Body of pancreas (tissue), 4 donors: ENCODE measurements at regions not wholly inside any gene's neighbourhood (a gene's known extent, or its start where the extent isn't known, plus 50 kb on each side); places are given as distances from the start of the nearest gene placed in this dataset.

ENCODE experiments used
- ATAC-seq: fragments of 150-250 bp; one replicate; pipeline ENCODE4 v1.9.1; 2016
- DNase-seq, 4 donors: peaks; one replicate each; pipeline ENCODE4 v3.0.0-alpha.2; 2019
- H3K27ac ChIP-seq, 4 donors: fragments of 200-600 bp; sonication (generic); 1 replicate in 3 of 4; 2 replicates in 1 of 4; pipeline versions ENCODE4 v1.5.1 to v1.6.1; 2016 to 2019; ENCODE audit warnings: mild to moderate bottlenecking in 1 of 4, mixed read lengths in 1 of 4, moderate library complexity in 1 of 4
- H3K27me3 ChIP-seq, 2 donors: fragments of 200-600 bp; sonication (generic); one replicate each; pipeline ENCODE4 v1.6.0; 2016; ENCODE audit warnings: mild to moderate bottlenecking in 1 of 2
- H3K36me3 ChIP-seq, 2 donors: fragments of 200-600 bp; sonication (generic); replicated peaks in 1 of 2; 2 replicates each; pipeline ENCODE4 v1.5.1; 2016; ENCODE audit warnings: low read depth in 2 of 2; ENCODE audit not compliant: insufficient read depth in 1 of 2
- H3K4me1 ChIP-seq: fragments of 200-600 bp; sonication (generic); one replicate; pipeline ENCODE4 v1.6.0; 2016
- H3K4me3 ChIP-seq, 2 donors: fragments of 200-600 bp; sonication (generic); 1 replicate in 1 of 2; 2 replicates in 1 of 2; pipeline ENCODE4 v1.5.1; 2016 to 2019
- H3K9me3 ChIP-seq, 3 donors: fragments of 200-600 bp; sonication (generic); 1 replicate in 2 of 3; 2 replicates in 1 of 3; pipeline ENCODE4 v1.5.1; 2016
- POLR2A ChIP-seq, 3 donors: fragments of 450-650 bp; IDR thresholded peaks; one replicate each; pipeline ENCODE4 v1.6.1; 2016; ENCODE audit warnings: antibody characterized with exemption in 3 of 3, mild to moderate bottlenecking in 2 of 3
- WGBS, 2 donors: methylation state at CpG; one replicate each; pipeline ENCODE4 v1.1.5; 2017; 5-methylcytosine and 5-hydroxymethylcytosine counted together
- intact Hi-C: fragments of 100-400 bp; cut with DNase I; formaldehyde crosslinking; loops from one replicate; pipeline ENCODE4 v1.15.1; 2023
- TF ChIP-seq, protein P1 (sequence below), 7 experiments: fragments of 450-650 bp in 4 of 7; fragments of 200-600 bp in 3 of 7; sonication (generic) in 3 of 7; IDR thresholded peaks; one replicate each; pipeline ENCODE4 v1.5.1; 2016 to 2019; ENCODE audit warnings: antibody characterized with exemption in 7 of 7

DNA sequence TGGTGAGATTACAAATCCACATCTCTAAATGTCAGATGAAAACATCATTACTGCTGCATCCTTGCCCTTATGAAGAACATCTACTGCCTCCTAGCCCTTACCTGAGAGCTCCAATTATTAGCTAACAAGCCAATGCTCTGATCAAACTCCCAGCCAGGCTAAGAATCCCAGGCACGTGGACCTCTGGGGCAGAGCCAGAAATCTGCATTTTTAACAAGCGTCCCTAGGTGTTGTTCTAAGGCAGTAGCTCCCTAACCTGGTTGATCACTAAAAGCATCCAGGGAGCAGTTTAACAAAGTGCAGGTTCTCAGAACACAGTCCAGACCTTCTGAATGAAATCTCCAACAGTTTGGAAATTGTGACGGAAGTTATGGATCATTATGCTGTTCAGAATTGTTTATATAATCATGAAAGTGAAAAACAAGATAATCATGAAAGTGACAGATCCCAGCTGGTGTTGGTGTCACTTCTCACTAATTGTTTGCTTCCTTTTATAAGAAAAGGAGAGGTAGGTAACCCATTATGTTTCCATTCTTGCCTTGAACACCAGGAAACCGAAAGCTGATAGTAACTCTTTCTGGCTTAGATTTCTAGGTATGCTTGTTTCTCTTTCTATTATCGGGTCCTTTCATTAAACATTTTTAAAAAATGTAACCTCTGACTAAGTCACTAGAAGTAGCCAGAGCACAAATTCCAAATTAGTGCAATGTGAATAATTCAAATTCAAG, 216.5 kb upstream of the NR4A3 start:
- no peaks in the 10 kb centered on the region for H3K9me3 ChIP-seq
- ATAC-seq = no peak
- no peaks in the 10 kb centered on the region for H3K36me3 ChIP-seq
- 66 to 74% methylated on average over 5 of the region's 5 CpGs for WGBS, 2 donors
- no peak overlapping the region for H3K27ac ChIP-seq
- H3K4me1 ChIP-seq = peaks cover 4% of the 10 kb centered on the region
- no peak for TF ChIP-seq POLR2A (IDR thresholded peaks at IDR 0.05)
- TF ChIP-seq, protein P1, sequence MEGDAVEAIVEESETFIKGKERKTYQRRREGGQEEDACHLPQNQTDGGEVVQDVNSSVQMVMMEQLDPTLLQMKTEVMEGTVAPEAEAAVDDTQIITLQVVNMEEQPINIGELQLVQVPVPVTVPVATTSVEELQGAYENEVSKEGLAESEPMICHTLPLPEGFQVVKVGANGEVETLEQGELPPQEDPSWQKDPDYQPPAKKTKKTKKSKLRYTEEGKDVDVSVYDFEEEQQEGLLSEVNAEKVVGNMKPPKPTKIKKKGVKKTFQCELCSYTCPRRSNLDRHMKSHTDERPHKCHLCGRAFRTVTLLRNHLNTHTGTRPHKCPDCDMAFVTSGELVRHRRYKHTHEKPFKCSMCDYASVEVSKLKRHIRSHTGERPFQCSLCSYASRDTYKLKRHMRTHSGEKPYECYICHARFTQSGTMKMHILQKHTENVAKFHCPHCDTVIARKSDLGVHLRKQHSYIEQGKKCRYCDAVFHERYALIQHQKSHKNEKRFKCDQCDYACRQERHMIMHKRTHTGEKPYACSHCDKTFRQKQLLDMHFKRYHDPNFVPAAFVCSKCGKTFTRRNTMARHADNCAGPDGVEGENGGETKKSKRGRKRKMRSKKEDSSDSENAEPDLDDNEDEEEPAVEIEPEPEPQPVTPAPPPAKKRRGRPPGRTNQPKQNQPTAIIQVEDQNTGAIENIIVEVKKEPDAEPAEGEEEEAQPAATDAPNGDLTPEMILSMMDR (IDR thresholded peaks at IDR 0.05) = no peak
- no peaks in the 10 kb centered on the region for H3K27me3 ChIP-seq
- no peak overlapping the region for H3K4me3 ChIP-seq
- no peak for DNase-seq
- intact Hi-C loops = no loop called here

DNA sequence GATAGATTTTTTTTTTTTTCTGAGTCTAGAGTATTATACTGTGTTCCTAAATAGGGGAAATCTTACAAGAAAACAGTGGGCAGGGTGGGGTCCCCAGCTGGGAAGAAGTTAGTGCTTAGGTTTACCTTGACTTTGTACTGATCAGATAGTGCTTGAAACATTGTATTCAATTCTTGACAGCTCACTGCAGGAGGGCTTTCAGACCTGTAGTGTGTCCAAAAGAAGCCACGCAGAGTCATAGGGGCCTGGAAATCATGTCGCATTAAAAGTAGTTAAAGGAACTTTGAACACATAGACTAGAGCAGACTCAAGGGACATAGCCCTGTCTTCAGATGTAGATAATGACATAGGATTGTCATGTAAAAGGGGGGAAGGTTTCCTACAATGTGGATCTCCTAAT, 215.4 kb upstream of the NR4A3 start:
- intact Hi-C loops = no loop called here
- WGBS, 2 donors = 88 to 92% methylated on average over 2 of the region's 2 CpGs

DNA sequence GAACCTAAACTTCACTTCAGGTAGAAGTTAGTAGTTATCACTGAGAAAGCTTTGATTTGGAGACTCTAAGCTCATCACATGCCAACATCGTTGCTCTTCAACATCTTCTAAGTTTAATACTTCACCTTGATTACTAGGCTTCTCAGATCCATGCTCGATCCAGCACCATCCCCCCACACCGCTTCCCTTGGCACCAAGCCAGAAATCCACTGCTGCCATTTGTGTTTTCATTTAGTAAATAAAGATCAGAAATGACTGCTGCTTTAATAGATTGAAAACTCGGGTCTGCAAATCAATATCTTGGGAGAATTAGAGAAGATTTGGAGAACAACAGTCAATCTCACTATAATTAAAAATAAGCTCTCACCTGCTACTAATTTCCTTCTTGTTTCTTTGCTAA, 214.7 kb upstream of the NR4A3 start:
- H3K4me3 ChIP-seq = no peak overlapping the region
- ATAC-seq (no peak), DNase-seq (peak in 1 of 4 donors; percentile 9)
- H3K27ac ChIP-seq = no peak overlapping the region
- peaks cover 4% of the 10 kb centered on the region for H3K4me1 ChIP-seq
- no peaks in the 10 kb centered on the region for H3K36me3 ChIP-seq
- 7 to 20% methylated on average over 4 of the region's 4 CpGs for WGBS, 2 donors
- intact Hi-C loops = no loop called here
- H3K27me3 ChIP-seq = no peaks in the 10 kb centered on the region
- no peak for TF ChIP-seq POLR2A (IDR thresholded peaks at IDR 0.05)
- TF ChIP-seq, protein P1 (IDR thresholded peaks at IDR 0.05) = no peak
- no peaks in the 10 kb centered on the region for H3K9me3 ChIP-seq

More for the DNA sequence above, 215.4 kb upstream of the NR4A3 start:
- H3K9me3 ChIP-seq = no peaks in the 10 kb centered on the region
- no peaks in the 10 kb centered on the region for H3K27me3 ChIP-seq
- ATAC-seq = no peak
- no peaks in the 10 kb centered on the region for H3K36me3 ChIP-seq
- no peak for TF ChIP-seq POLR2A (IDR thresholded peaks at IDR 0.05)
- TF ChIP-seq, protein P1 (IDR thresholded peaks at IDR 0.05) = no peak
- no peak overlapping the region for H3K27ac ChIP-seq
- DNase-seq = no peak
- H3K4me1 ChIP-seq = peaks cover 4% of the 10 kb centered on the region
- H3K4me3 ChIP-seq = no peak overlapping the region

DNA sequence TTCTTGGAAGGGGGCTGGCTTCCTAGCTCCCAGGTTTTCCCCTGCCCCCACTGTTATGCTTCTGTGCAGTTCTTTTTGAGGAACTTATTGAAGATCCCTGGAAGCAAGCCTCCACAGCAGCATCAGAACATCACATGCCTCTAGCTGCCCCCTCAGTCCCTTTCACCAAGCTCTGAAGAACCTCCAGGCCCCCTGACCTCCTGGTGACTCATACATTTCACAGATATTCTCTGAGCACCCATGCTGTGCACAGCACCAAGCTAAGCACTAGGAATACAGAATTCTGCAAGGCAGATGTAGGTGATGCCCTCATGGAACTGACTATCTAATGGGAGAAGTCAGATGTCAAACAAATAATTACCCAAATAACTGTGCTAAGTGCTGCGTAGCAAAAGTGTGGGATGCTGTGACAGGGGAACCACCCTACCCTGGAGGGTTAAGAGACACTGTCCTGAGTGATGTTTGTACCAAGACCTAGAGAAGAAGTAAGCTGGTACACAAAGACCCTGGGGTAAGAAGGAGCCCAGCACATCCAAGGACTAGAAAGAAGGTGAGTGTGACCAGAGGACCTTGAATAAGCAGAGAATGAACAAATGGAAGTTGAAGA, 213.7 kb upstream of the NR4A3 start:
- peaks cover 4% of the 10 kb centered on the region for H3K4me1 ChIP-seq
- no peak overlapping the region for H3K27ac ChIP-seq
- intact Hi-C loops = no loop called here
- peak in 1 of 4 donors; percentile 13 for DNase-seq
- WGBS, 2 donors = 64 to 81% methylated on average over 1 of the region's 1 CpG
- H3K36me3 ChIP-seq = no peaks in the 10 kb centered on the region
- no peaks in the 10 kb centered on the region for H3K9me3 ChIP-seq
- TF ChIP-seq, protein P1 (IDR thresholded peaks at IDR 0.05) = no peak
- no peak for TF ChIP-seq POLR2A (IDR thresholded peaks at IDR 0.05)
- H3K4me3 ChIP-seq = no peak overlapping the region
- ATAC-seq = no peak
- H3K27me3 ChIP-seq = no peaks in the 10 kb centered on the region

DNA sequence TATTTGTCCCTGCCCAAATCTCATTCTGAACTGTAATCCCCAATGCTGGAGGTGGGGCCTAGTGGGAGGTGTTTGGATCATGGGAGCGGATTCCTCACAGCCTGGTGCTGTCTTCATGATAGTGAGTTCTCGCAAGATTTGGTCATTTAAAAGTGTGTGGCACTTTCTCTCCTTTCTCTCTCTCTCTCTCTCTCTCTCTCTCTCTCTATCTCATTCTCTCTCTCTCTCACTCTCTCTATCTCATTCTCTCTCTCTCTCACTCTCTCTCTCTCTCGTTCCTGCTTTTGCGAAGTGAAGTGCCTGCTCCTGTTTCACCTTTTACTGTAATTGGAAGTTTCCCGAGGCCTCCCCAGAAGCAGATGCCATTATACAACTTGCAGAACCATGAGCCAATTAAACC, 207.3 kb upstream of the NR4A3 start:
- Histone ChIP-seq H3K27ac (no peak overlapping the region), H3K4me1 (no peaks in the 10 kb centered on the region), H3K36me3 (no peaks in the 10 kb centered on the region), H3K27me3 (no peaks in the 10 kb centered on the region), H3K9me3 (no peaks in the 10 kb centered on the region), H3K4me3 (no peak overlapping the region)
- intact Hi-C loops = no loop called here
- DNase-seq = no peak
- TF ChIP-seq, protein P1 (IDR thresholded peaks at IDR 0.05) = no peak
- TF ChIP-seq POLR2A (IDR thresholded peaks at IDR 0.05) = no peak
- no peak for ATAC-seq
- 86 to 93% methylated on average over 5 of the region's 5 CpGs for WGBS, 2 donors
